ENCODE measurements at regions not wholly inside any gene's neighbourhood (a gene's known extent, or its start where the extent isn't known, plus 50 kb on each side); places are given as distances from the start of the nearest gene placed in this dataset.

DNA sequence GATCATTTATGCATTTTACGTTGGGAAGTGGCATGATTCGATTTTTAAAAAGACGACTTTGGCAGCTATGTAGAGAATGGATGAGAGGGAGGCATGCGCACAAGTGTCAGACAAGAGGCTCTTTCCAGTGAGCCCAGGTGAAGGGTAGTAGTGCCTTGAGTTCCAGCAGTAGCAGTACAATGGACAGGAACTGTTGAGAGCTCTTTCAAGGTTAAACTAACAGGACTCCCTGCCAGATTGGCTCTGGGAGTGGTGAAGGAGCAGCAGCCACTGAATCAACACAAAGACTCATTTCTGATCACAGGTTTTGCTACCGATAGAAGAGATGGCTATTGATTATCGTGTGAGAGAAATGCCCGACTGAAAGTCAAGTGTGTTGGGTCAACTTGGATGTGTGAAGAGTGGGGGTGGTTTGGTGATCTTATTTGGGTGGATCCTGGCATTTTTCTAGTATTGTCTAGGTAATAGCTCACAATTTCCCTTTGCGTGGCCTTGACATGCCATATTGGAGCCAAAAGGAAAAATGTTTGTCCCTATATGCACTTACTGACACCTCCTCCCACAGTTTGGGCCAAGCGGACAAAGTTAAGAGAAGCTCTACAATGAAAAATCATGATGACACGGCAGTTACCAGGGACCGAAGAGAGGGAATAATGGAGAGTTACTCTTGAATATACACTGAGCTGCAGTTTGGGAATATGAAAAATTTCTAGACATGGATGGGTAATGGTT is 81.6 kb upstream of the MDFIC2 start:
- TF ChIP-seq Cebpa-rat (IDR thresholded peaks at IDR 0.05) = no peak
- Histone ChIP-seq H3K36me3 (no peaks in the 10 kb centered on the region), H3K27me3 (no peaks in the 10 kb centered on the region), H3K4me3 (no peak overlapping the region), H3K9me3 (replicated peaks in 1 of 11) (peaks cover 0 to 2% (median 0%) of the 10 kb centered on the region in 11 experiments; a peak in 1 of 22 replicates), H3K27ac (no peak overlapping the region), H3K4me2 (no peak overlapping the region), H3K9ac (no peak overlapping the region), H4K20me1 (no peaks in the 10 kb centered on the region), H3K4me1 (no peaks in the 10 kb centered on the region)

DNA sequence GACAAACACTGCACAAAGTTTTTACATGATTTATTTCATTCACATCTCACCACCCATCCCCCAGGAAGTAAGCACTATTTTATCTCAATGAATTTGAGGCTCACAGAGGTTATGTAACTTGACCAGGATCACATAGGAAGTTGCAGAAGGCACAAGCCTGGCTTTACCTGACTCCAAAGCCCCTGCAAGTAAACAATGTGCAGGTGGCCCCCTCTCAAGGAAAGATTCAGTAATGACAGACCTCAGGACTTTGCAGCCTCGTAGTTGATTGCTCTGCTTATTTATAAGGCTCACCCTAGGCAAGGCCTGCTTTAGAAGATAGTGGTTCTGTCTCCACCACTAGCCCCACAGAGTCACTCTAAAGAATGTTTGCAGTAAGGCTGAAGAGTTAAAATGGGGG is 79.8 kb upstream of the MDFIC2 start:
- TF ChIP-seq Cebpa-rat (IDR thresholded peaks at IDR 0.05) = no peak
- Histone ChIP-seq H3K27ac (no peak overlapping the region), H3K36me3 (no peaks in the 10 kb centered on the region), H4K20me1 (no peaks in the 10 kb centered on the region), H3K4me2 (no peak overlapping the region), H3K27me3 (no peaks in the 10 kb centered on the region), H3K9me3 (replicated peaks in 1 of 11) (peaks cover 0 to 6% (median 3%) of the 10 kb centered on the region in 11 experiments; a peak in 3 of 22 replicates), H3K9ac (no peak overlapping the region), H3K4me3 (no peak overlapping the region), H3K4me1 (no peaks in the 10 kb centered on the region)

DNA sequence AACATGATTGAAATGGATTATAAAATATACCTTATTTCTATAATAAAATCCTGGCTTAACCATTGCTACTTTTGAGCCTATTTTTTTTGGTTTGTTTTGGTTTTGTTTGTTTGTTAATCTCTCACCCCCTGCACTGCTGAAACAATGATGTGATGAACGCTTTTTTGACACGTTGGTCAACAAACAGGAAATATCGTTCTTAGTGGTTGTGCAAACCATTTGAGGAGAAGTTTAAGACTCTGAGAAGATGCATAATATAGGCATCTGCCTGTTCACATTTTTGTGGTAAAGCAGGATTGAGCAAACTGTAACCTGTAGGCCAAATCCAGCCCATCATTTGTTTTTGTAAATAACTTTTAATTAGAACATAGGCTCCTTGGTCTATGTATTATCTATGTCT is 75.5 kb upstream of the MDFIC2 start:
- TF ChIP-seq Cebpa-rat (IDR thresholded peaks at IDR 0.05) = no peak
- H4K20me1 ChIP-seq = no peaks in the 10 kb centered on the region
- H3K36me3 ChIP-seq = no peaks in the 10 kb centered on the region
- H3K27me3 ChIP-seq = no peaks in the 10 kb centered on the region
- H3K4me2 ChIP-seq = no peak overlapping the region
- peaks cover 0 to 6% (median 3%) of the 10 kb centered on the region in 11 experiments; a peak in 3 of 22 replicates for H3K9me3 ChIP-seq (replicated peaks in 1 of 11)
- no peak overlapping the region for H3K9ac ChIP-seq
- H3K4me3 ChIP-seq = no peak overlapping the region
- no peak overlapping the region for H3K27ac ChIP-seq
- no peaks in the 10 kb centered on the region for H3K4me1 ChIP-seq

DNA sequence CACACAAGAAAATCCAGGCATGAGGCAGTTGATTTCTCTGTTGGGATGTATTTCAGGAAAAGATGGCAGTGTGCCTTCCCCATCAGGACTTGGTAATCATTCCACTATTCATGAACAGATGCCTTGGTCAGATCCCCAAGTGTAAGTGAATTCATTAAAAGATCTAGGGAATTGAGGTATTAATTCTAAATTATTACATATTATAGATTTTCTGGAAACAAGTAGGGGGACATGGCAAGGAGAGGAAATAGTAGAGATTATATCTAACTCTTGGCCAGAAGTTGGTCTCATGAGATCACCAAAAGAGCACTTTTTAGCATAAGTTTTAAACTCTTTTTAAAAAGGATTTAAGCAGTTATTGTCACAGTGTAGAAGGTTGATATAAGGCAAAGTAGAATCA is 74.4 kb upstream of the MDFIC2 start:
- H3K4me3 ChIP-seq = no peak overlapping the region
- peaks cover 0 to 6% (median 3%) of the 10 kb centered on the region in 11 experiments; a peak in 3 of 22 replicates for H3K9me3 ChIP-seq (replicated peaks in 1 of 11)
- H3K4me2 ChIP-seq = no peak overlapping the region
- TF ChIP-seq Cebpa-rat (IDR thresholded peaks at IDR 0.05) = no peak
- H3K27ac ChIP-seq = no peak overlapping the region
- H3K9ac ChIP-seq = no peak overlapping the region
- H3K36me3 ChIP-seq = no peaks in the 10 kb centered on the region
- H3K4me1 ChIP-seq = no peaks in the 10 kb centered on the region
- no peaks in the 10 kb centered on the region for H4K20me1 ChIP-seq
- no peaks in the 10 kb centered on the region for H3K27me3 ChIP-seq

DNA sequence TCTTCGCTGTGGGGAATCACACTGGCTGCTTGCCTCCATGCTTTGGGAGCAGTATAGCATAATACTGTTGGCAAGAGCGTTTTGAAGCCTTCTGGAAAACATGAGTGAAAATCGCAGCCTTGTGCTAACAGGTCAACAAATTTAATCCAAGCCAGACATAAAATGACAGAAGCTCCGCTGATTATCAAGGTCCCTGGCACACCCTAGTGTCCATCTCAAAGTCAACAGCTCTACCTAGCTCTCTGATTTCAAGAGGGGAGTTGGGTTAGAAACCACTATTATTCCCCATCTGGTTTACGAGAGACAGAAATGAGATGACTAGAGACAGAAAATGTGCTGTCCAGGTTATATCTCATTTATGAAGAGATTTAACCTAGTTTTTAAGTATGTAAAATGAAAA is 73.6 kb upstream of the MDFIC2 start:
- H3K9ac ChIP-seq = no peak overlapping the region
- H3K9me3 ChIP-seq (replicated peaks in 1 of 11) = peaks cover 0 to 6% (median 3%) of the 10 kb centered on the region in 11 experiments; a peak in 3 of 22 replicates
- H4K20me1 ChIP-seq = no peaks in the 10 kb centered on the region
- no peak for TF ChIP-seq Cebpa-rat (IDR thresholded peaks at IDR 0.05)
- no peaks in the 10 kb centered on the region for H3K27me3 ChIP-seq
- no peak overlapping the region for H3K27ac ChIP-seq
- no peak overlapping the region for H3K4me3 ChIP-seq
- no peaks in the 10 kb centered on the region for H3K4me1 ChIP-seq
- no peaks in the 10 kb centered on the region for H3K36me3 ChIP-seq
- no peak overlapping the region for H3K4me2 ChIP-seq

DNA sequence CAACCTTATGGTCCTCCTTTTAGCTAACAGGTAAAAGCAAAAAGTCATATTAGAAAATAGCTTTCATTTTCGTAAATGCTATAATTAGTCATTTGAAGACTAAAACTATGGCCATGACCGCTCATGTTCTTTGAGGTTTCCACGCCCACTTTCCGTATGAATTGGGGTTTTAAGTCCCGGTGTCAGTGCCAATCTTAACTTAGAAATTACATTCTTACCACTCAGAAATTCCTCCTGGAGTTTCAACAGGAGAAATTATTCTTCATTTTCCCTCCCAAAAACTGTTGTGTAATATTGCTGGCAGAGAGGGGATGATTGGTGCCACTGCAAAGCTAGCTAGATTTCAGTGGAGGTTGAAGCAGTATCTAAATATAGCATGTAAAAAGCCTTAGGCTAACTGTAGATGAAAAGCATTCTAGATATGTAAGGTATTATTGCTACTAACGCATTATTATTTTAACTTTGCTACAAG is 71.0 kb upstream of the MDFIC2 start:
- H3K36me3 ChIP-seq = no peaks in the 10 kb centered on the region
- no peak overlapping the region for H3K9ac ChIP-seq
- H3K9me3 ChIP-seq (replicated peaks in 1 of 11) = no peaks in the 10 kb centered on the region; a peak in 1 of 22 replicates
- no peaks in the 10 kb centered on the region for H3K27me3 ChIP-seq
- H3K27ac ChIP-seq = no peak overlapping the region
- no peak for TF ChIP-seq Cebpa-rat (IDR thresholded peaks at IDR 0.05)
- no peak overlapping the region for H3K4me2 ChIP-seq
- H4K20me1 ChIP-seq = no peaks in the 10 kb centered on the region
- H3K4me3 ChIP-seq = no peak overlapping the region
- no peaks in the 10 kb centered on the region for H3K4me1 ChIP-seq

DNA sequence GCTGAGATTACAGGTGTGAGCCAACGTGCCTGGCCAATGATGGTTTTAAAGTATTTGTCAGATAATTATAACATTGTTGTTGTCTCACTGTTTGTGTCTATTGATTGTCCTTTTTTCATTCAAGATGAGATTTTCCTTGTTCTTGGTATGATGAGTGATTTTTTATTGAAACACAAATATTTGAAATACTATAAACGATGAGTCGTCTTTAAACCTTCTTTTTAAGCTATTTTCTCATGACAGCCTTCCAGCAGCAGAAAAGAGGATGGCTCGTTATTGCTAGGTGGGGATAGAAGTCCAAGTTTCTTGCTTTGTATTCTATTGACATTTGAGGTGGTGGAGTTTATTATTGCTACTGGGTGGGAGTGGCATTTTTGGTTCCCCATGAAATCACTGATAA is 61.7 kb upstream of the MDFIC2 start:
- Histone ChIP-seq H3K27me3 (no peaks in the 10 kb centered on the region), H3K4me1 (no peaks in the 10 kb centered on the region), H3K4me3 (no peak overlapping the region), H3K4me2 (no peak overlapping the region), H3K36me3 (no peaks in the 10 kb centered on the region), H4K20me1 (no peaks in the 10 kb centered on the region), H3K9me3 (replicated peaks in 1 of 11) (peaks cover 0 to 4% (median 0%) of the 10 kb centered on the region in 11 experiments; a peak in 1 of 22 replicates), H3K9ac (no peak overlapping the region), H3K27ac (no peak overlapping the region)
- TF ChIP-seq Cebpa-rat (IDR thresholded peaks at IDR 0.05) = no peak
